H1 (cell line): ENCODE measurements at regions not wholly inside any gene's neighbourhood (a gene's known extent, or its start where the extent isn't known, plus 50 kb on each side); places are given as distances from the start of the nearest gene placed in this dataset.

ENCODE experiments used
- ATF3 ChIP-seq: IDR thresholded peaks from 2 replicates; pipeline ENCODE4 v1.6.1; 2011; ENCODE audit warnings: low read depth, mild to moderate bottlenecking, low read length; ENCODE audit not compliant: insufficient read depth
- BCL11A ChIP-seq, 2 experiments: IDR thresholded peaks; one replicate each; pipeline ENCODE4 v1.6.1; 2011; ENCODE audit warnings: low read depth in 2 of 2, low read length in 2 of 2, mild to moderate bottlenecking in 2 of 2
- PHF8 ChIP-seq: fragments of 200-600 bp; sonication (generic); conservative IDR thresholded peaks from 2 replicates; pipeline ENCODE4 v1.7.1; 2012; ENCODE audit warnings: low read depth, mild to moderate bottlenecking, inconsistent platforms, low read length, moderate library complexity
- SP2 ChIP-seq: IDR thresholded peaks from 2 replicates; pipeline ENCODE4 v1.6.1; 2012; ENCODE audit warnings: mild to moderate bottlenecking, low read length, inconsistent platforms
- TF ChIP-seq, protein P1 (sequence below): fragments of 300-600 bp; sonication (generic); IDR thresholded peaks from 2 replicates; pipeline ENCODE4 v1.7.1; 2012; ENCODE audit warnings: low read length, moderate library complexity, mild to moderate bottlenecking, inconsistent platforms; ENCODE audit not compliant: insufficient replicate concordance

GRCh38 chr20:6975311-6975710 is 207.8 kb downstream of the BMP2 start (continued):
- TF ChIP-seq, protein P1, sequence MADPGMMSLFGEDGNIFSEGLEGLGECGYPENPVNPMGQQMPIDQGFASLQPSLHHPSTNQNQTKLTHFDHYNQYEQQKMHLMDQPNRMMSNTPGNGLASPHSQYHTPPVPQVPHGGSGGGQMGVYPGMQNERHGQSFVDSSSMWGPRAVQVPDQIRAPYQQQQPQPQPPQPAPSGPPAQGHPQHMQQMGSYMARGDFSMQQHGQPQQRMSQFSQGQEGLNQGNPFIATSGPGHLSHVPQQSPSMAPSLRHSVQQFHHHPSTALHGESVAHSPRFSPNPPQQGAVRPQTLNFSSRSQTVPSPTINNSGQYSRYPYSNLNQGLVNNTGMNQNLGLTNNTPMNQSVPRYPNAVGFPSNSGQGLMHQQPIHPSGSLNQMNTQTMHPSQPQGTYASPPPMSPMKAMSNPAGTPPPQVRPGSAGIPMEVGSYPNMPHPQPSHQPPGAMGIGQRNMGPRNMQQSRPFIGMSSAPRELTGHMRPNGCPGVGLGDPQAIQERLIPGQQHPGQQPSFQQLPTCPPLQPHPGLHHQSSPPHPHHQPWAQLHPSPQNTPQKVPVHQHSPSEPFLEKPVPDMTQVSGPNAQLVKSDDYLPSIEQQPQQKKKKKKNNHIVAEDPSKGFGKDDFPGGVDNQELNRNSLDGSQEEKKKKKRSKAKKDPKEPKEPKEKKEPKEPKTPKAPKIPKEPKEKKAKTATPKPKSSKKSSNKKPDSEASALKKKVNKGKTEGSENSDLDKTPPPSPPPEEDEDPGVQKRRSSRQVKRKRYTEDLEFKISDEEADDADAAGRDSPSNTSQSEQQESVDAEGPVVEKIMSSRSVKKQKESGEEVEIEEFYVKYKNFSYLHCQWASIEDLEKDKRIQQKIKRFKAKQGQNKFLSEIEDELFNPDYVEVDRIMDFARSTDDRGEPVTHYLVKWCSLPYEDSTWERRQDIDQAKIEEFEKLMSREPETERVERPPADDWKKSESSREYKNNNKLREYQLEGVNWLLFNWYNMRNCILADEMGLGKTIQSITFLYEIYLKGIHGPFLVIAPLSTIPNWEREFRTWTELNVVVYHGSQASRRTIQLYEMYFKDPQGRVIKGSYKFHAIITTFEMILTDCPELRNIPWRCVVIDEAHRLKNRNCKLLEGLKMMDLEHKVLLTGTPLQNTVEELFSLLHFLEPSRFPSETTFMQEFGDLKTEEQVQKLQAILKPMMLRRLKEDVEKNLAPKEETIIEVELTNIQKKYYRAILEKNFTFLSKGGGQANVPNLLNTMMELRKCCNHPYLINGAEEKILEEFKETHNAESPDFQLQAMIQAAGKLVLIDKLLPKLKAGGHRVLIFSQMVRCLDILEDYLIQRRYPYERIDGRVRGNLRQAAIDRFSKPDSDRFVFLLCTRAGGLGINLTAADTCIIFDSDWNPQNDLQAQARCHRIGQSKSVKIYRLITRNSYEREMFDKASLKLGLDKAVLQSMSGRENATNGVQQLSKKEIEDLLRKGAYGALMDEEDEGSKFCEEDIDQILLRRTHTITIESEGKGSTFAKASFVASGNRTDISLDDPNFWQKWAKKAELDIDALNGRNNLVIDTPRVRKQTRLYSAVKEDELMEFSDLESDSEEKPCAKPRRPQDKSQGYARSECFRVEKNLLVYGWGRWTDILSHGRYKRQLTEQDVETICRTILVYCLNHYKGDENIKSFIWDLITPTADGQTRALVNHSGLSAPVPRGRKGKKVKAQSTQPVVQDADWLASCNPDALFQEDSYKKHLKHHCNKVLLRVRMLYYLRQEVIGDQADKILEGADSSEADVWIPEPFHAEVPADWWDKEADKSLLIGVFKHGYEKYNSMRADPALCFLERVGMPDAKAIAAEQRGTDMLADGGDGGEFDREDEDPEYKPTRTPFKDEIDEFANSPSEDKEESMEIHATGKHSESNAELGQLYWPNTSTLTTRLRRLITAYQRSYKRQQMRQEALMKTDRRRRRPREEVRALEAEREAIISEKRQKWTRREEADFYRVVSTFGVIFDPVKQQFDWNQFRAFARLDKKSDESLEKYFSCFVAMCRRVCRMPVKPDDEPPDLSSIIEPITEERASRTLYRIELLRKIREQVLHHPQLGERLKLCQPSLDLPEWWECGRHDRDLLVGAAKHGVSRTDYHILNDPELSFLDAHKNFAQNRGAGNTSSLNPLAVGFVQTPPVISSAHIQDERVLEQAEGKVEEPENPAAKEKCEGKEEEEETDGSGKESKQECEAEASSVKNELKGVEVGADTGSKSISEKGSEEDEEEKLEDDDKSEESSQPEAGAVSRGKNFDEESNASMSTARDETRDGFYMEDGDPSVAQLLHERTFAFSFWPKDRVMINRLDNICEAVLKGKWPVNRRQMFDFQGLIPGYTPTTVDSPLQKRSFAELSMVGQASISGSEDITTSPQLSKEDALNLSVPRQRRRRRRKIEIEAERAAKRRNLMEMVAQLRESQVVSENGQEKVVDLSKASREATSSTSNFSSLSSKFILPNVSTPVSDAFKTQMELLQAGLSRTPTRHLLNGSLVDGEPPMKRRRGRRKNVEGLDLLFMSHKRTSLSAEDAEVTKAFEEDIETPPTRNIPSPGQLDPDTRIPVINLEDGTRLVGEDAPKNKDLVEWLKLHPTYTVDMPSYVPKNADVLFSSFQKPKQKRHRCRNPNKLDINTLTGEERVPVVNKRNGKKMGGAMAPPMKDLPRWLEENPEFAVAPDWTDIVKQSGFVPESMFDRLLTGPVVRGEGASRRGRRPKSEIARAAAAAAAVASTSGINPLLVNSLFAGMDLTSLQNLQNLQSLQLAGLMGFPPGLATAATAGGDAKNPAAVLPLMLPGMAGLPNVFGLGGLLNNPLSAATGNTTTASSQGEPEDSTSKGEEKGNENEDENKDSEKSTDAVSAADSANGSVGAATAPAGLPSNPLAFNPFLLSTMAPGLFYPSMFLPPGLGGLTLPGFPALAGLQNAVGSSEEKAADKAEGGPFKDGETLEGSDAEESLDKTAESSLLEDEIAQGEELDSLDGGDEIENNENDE = no peak
- no peak for TF ChIP-seq PHF8
- TF ChIP-seq SP2 = no peak
- no peak for TF ChIP-seq BCL11A (IDR thresholded peaks at IDR 0.05; ENCODE audit: low read depth in 2 of 2, low read length in 2 of 2)
- TF ChIP-seq ATF3 = no peak
